GM12878 (cell line): ENCODE measurements at regions not wholly inside any gene's neighbourhood (a gene's known extent, or its start where the extent isn't known, plus 50 kb on each side); places are given as distances from the start of the nearest gene placed in this dataset.

Experiments
- ATAC-seq: fragments of 200-7000 bp; cut with Tn5 transposase; 3 replicates; pipeline ENCODE4 v1.9.1; 2020; ENCODE audit warnings: mild to moderate bottlenecking, moderate library complexity
- BruUV-seq: library from RNA; stranded (reverse); fragments of 400-500 nt; replicated peaks from 2 replicates; lab custom pipeline; 2021; lab: Mats Ljungman, UMichigan
- CTCF ChIA-PET: fragments of 300-600 bp; sonication (Branson Sonifier 250); formaldehyde crosslinking; extraction: SDS; loops from one replicate; lab custom pipeline; 2021; ENCODE audit warnings: inconsistent platforms; lab: Yijun Ruan, JAX
- POLR2A ChIA-PET: fragments of 350-600 bp; formaldehyde crosslinking; extraction: SDS; loops from one replicate; lab custom pipeline; 2021; ENCODE audit warnings: inconsistent platforms; lab: Charles Lee
- RAD21 ChIA-PET: fragments of 300-600 bp; sonication (Branson Sonifier 250); formaldehyde crosslinking; loops from one replicate; lab custom pipeline; 2023; ENCODE audit warnings: antibody characterized with exemption; ENCODE audit not compliant: unreplicated experiment; lab: Charles Lee
- SMC1A ChIA-PET: fragments of 300-600 bp; sonication (Branson Sonifier 250); formaldehyde crosslinking; loops from one replicate; lab custom pipeline; 2023; ENCODE audit not compliant: unreplicated experiment, uncharacterized antibody; lab: Charles Lee
- DNase-seq: peaks from one replicate; pipeline ENCODE4 v3.0.0-alpha.2; 2011; ENCODE audit warnings: low read depth, low spot score
- FAIRE-seq: peaks from 3 replicates; lab custom pipeline; 2011; peaks lifted over from hg19 to GRCh38; lab: Jason Lieb, UNC
- H2AFZ ChIP-seq: 2 replicates; pipeline ENCODE4 v1.6.0; 2011; ENCODE audit warnings: low read depth, low read length, control low read depth; ENCODE audit not compliant: control insufficient read depth
- H3K27ac ChIP-seq: 2 replicates; pipeline ENCODE4 v1.5.1; 2011; ENCODE audit warnings: control low read depth; ENCODE audit not compliant: control insufficient read depth, insufficient read depth
- H3K27me3 ChIP-seq, 2 experiments: replicated peaks in 1 of 2; 2 replicates each; pipeline versions ENCODE4 v1.6.0 to v1.6.1; 2011; ENCODE audit warnings: low read length in 1 of 2; ENCODE audit not compliant: control insufficient read depth in 2 of 2, insufficient read depth in 2 of 2
- H3K36me3 ChIP-seq, 2 experiments: 2 replicates each; pipeline ENCODE4 v1.5.1; 2011; ENCODE audit warnings: low read length in 1 of 2; ENCODE audit not compliant: control insufficient read depth in 2 of 2, insufficient read depth in 2 of 2
- H3K4me1 ChIP-seq: 2 replicates; pipeline ENCODE4 v1.6.1; 2011; ENCODE audit warnings: mild to moderate bottlenecking, low read length, moderate library complexity, mixed read lengths; ENCODE audit not compliant: control insufficient read depth, insufficient read depth
- H3K4me2 ChIP-seq: 2 replicates; pipeline ENCODE4 v1.6.0; 2011; ENCODE audit warnings: control low read depth; ENCODE audit not compliant: control insufficient read depth, insufficient read depth
- H3K4me3 ChIP-seq: fragments of 200-600 bp; sonication (generic); 2 replicates; pipeline ENCODE4 v1.5.1; 2016
- H3K79me2 ChIP-seq: 2 replicates; pipeline ENCODE4 v1.6.0; 2011; ENCODE audit warnings: low read length; ENCODE audit not compliant: control insufficient read depth, insufficient read depth
- H3K9ac ChIP-seq: 2 replicates; pipeline ENCODE4 v1.8.0; 2011; ENCODE audit warnings: low read length, control low read depth, mixed read lengths; ENCODE audit not compliant: control insufficient read depth, insufficient read depth
- H3K9me3 ChIP-seq: replicated peaks from 3 replicates; pipeline ENCODE4 v1.5.1; 2011; ENCODE audit warnings: mild to moderate bottlenecking, low read length; ENCODE audit not compliant: control insufficient read depth, insufficient read depth
- H4K20me1 ChIP-seq: 2 replicates; pipeline ENCODE4 v1.6.0; 2011; ENCODE audit not compliant: control insufficient read depth, insufficient read depth
- CEBPB ChIP-seq, 2 experiments: fragments of 150-350 bp in 1 of 2; IDR thresholded peaks; 2 replicates each; pipeline ENCODE4 v1.6.1; 2012 to 2014; ENCODE audit warnings: low read depth in 2 of 2, low read length in 2 of 2, borderline replicate concordance in 1 of 2, inconsistent platforms in 1 of 2
- FOXM1 ChIP-seq: IDR thresholded peaks from 2 replicates; pipeline ENCODE4 v1.6.1; 2012; ENCODE audit warnings: low read depth, mild to moderate bottlenecking, inconsistent platforms, low read length, moderate library complexity
- MEF2A ChIP-seq: IDR thresholded peaks from 2 replicates; pipeline ENCODE4 v1.6.1; 2011; ENCODE audit warnings: low read depth, mild to moderate bottlenecking, low read length, moderate library complexity; ENCODE audit not compliant: insufficient read depth
- SIN3A ChIP-seq: IDR thresholded peaks from 2 replicates; pipeline ENCODE4 v1.6.1; 2012; ENCODE audit warnings: low read depth, low read length, improper control_type of control experiment
- TCF3 ChIP-seq: IDR thresholded peaks from 2 replicates; pipeline ENCODE4 v1.6.1; 2012; ENCODE audit warnings: low read depth, mild to moderate bottlenecking, low read length, borderline replicate concordance; ENCODE audit not compliant: insufficient read depth
- YY1 ChIP-seq: IDR thresholded peaks from 2 replicates; pipeline ENCODE4 v1.6.1; 2011; ENCODE audit warnings: low read depth, mild to moderate bottlenecking, low read length
- WGBS: methylation state at CpG from one replicate; pipeline ENCODE4 v1.1.6; 2016; ENCODE audit warnings: low lambda C conversion rate; ENCODE audit not compliant: insufficient replicate concordance, insufficient coverage; ENCODE audit errors: missing lambda C conversion rate; 5-methylcytosine and 5-hydroxymethylcytosine counted together
- in situ Hi-C: fragments of 300-500 bp; cut with MboI; formaldehyde crosslinking; loops from 9 replicates; pipeline ENCODE4 v1.14.3; 2018; ENCODE audit warnings: mixed read lengths
- intact Hi-C: fragments of 100-400 bp; cut with micrococcal nuclease; formaldehyde crosslinking; loops from one replicate; pipeline ENCODE4 v1.14.2; 2022; ENCODE audit not compliant: unreplicated experiment
- TF ChIP-seq, protein P1 (sequence below): fragments of 450-650 bp; IDR thresholded peaks from 2 replicates; pipeline ENCODE4 v1.6.1; 2017; ENCODE audit warnings: mild to moderate bottlenecking, moderate library complexity
- TF ChIP-seq, protein P2 (sequence below): IDR thresholded peaks from 2 replicates; pipeline ENCODE4 v1.6.1; 2012; ENCODE audit warnings: low read depth, low read length, improper control_type of control experiment
- TF ChIP-seq, protein P3 (sequence below): IDR thresholded peaks from 2 replicates; pipeline ENCODE4 v1.6.1; 2012; ENCODE audit warnings: mild to moderate bottlenecking, low read depth, low read length
- TF ChIP-seq, protein P4 (sequence below): IDR thresholded peaks from 2 replicates; pipeline ENCODE4 v1.6.1; 2011; ENCODE audit warnings: borderline replicate concordance, low read depth, mild to moderate bottlenecking, moderate library complexity, low read length; ENCODE audit not compliant: insufficient read depth, poor library complexity, severe bottlenecking
- TF ChIP-seq, protein P5 (sequence below): IDR thresholded peaks from 2 replicates; pipeline ENCODE4 v1.6.1; 2011; ENCODE audit warnings: low read depth, low read length, improper control_type of control experiment, borderline replicate concordance

DNA sequence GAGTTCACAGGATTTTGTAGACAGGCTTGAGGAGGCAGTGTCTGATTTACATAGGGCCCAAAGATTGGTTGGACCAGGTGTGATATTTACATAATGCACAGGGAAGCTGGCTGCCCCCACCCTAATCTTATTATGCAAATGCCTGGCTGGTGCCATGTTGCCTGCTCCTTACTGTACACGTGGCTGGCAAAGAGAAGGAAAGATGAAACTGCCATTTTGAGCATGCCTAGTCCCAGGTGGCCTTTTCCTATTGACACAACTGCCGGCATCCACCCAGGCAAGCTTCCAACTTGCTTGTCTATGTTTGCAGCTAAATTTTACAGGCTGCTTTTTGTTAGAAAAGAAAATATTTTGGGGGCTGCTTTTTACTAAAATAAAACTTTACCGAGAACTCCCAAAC lies 174.6 kb downstream of the LMBRD1 start (continued):
- TF ChIP-seq, protein P1, sequence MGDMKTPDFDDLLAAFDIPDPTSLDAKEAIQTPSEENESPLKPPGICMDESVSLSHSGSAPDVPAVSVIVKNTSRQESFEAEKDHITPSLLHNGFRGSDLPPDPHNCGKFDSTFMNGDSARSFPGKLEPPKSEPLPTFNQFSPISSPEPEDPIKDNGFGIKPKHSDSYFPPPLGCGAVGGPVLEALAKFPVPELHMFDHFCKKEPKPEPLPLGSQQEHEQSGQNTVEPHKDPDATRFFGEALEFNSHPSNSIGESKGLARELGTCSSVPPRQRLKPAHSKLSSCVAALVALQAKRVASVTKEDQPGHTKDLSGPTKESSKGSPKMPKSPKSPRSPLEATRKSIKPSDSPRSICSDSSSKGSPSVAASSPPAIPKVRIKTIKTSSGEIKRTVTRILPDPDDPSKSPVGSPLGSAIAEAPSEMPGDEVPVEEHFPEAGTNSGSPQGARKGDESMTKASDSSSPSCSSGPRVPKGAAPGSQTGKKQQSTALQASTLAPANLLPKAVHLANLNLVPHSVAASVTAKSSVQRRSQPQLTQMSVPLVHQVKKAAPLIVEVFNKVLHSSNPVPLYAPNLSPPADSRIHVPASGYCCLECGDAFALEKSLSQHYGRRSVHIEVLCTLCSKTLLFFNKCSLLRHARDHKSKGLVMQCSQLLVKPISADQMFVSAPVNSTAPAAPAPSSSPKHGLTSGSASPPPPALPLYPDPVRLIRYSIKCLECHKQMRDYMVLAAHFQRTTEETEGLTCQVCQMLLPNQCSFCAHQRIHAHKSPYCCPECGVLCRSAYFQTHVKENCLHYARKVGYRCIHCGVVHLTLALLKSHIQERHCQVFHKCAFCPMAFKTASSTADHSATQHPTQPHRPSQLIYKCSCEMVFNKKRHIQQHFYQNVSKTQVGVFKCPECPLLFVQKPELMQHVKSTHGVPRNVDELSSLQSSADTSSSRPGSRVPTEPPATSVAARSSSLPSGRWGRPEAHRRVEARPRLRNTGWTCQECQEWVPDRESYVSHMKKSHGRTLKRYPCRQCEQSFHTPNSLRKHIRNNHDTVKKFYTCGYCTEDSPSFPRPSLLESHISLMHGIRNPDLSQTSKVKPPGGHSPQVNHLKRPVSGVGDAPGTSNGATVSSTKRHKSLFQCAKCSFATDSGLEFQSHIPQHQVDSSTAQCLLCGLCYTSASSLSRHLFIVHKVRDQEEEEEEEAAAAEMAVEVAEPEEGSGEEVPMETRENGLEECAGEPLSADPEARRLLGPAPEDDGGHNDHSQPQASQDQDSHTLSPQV = no peak
- TF ChIP-seq, protein P2, sequence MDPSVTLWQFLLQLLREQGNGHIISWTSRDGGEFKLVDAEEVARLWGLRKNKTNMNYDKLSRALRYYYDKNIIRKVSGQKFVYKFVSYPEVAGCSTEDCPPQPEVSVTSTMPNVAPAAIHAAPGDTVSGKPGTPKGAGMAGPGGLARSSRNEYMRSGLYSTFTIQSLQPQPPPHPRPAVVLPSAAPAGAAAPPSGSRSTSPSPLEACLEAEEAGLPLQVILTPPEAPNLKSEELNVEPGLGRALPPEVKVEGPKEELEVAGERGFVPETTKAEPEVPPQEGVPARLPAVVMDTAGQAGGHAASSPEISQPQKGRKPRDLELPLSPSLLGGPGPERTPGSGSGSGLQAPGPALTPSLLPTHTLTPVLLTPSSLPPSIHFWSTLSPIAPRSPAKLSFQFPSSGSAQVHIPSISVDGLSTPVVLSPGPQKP = no peak
- TF ChIP-seq TCF3 = no peak
- TF ChIP-seq YY1 = no peak

DNA sequence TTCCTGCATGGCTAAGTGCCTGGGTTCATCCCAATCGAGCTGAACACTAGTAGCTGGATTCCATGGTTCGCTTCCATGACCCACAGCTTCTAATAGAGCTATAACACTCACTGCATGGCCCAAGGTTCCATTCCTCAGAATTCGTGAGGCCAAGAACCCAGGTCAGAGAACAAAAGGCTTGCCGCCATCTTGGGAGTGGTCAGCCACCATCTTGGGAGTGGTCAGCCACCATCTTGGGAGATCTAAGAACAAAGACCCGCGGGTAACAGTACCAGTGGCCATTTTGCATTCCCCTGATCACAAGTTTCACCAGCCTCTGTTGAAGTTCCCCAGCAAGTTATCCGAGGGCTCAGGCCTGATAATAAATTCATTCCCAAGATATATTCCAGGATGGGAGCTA lies 179.6 kb downstream of the LMBRD1 start:
- SMC1A ChIA-PET = interaction anchor here (0.5 kb wide), 1 partner anchor 12 kb away, joined by 3 read pairs; no protein-coding TSS in a partner anchor
- Histone ChIP-seq H2AFZ (no peak overlapping the region), H3K79me2 (no peaks in the 10 kb centered on the region), H4K20me1 (no peaks in the 10 kb centered on the region), H3K4me3 (no peak overlapping the region), H3K27ac (no peak overlapping the region), H3K36me3 (no peaks in the 10 kb centered on the region), H3K9ac (no peak overlapping the region), H3K9me3 (no peaks in the 10 kb centered on the region), H3K4me1 (no peaks in the 10 kb centered on the region), H3K27me3 (no peaks in the 10 kb centered on the region), H3K4me2 (no peak overlapping the region)
- WGBS = 19% methylated on average over 7 of the region's 7 CpGs
- DNase-seq = no peak
- intact Hi-C loops = no loop called here
- no peak for FAIRE-seq
- no TSS peak for BruUV-seq
- in situ Hi-C loops = no loop called here
- RAD21 ChIA-PET = no interaction called here
- POLR2A ChIA-PET = no interaction called here
- ATAC-seq = no peak
- CTCF ChIA-PET = interaction anchor here (0.6 kb wide), 1 partner anchor 654 kb away, joined by 3 read pairs; no protein-coding TSS in a partner anchor
- TF ChIP-seq SIN3A (no peak), CEBPB (IDR thresholded peaks at IDR 0.05; ENCODE audit: borderline replicate concordance in 1 of 2, low read depth in 2 of 2, low read length in 2 of 2) (no peak), MEF2A (no peak), FOXM1 (no peak)
- TF ChIP-seq, protein P3, sequence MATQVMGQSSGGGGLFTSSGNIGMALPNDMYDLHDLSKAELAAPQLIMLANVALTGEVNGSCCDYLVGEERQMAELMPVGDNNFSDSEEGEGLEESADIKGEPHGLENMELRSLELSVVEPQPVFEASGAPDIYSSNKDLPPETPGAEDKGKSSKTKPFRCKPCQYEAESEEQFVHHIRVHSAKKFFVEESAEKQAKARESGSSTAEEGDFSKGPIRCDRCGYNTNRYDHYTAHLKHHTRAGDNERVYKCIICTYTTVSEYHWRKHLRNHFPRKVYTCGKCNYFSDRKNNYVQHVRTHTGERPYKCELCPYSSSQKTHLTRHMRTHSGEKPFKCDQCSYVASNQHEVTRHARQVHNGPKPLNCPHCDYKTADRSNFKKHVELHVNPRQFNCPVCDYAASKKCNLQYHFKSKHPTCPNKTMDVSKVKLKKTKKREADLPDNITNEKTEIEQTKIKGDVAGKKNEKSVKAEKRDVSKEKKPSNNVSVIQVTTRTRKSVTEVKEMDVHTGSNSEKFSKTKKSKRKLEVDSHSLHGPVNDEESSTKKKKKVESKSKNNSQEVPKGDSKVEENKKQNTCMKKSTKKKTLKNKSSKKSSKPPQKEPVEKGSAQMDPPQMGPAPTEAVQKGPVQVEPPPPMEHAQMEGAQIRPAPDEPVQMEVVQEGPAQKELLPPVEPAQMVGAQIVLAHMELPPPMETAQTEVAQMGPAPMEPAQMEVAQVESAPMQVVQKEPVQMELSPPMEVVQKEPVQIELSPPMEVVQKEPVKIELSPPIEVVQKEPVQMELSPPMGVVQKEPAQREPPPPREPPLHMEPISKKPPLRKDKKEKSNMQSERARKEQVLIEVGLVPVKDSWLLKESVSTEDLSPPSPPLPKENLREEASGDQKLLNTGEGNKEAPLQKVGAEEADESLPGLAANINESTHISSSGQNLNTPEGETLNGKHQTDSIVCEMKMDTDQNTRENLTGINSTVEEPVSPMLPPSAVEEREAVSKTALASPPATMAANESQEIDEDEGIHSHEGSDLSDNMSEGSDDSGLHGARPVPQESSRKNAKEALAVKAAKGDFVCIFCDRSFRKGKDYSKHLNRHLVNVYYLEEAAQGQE = no peak
- TF ChIP-seq, protein P4, sequence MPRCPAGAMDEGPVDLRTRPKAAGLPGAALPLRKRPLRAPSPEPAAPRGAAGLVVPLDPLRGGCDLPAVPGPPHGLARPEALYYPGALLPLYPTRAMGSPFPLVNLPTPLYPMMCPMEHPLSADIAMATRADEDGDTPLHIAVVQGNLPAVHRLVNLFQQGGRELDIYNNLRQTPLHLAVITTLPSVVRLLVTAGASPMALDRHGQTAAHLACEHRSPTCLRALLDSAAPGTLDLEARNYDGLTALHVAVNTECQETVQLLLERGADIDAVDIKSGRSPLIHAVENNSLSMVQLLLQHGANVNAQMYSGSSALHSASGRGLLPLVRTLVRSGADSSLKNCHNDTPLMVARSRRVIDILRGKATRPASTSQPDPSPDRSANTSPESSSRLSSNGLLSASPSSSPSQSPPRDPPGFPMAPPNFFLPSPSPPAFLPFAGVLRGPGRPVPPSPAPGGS = no peak
- TF ChIP-seq, protein P5, sequence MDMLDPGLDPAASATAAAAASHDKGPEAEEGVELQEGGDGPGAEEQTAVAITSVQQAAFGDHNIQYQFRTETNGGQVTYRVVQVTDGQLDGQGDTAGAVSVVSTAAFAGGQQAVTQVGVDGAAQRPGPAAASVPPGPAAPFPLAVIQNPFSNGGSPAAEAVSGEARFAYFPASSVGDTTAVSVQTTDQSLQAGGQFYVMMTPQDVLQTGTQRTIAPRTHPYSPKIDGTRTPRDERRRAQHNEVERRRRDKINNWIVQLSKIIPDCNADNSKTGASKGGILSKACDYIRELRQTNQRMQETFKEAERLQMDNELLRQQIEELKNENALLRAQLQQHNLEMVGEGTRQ = no peak
